BLaER1 treated with 17β-estradiol and CSF1 and Interleukin-3, amounts not matched to agents 10 nM and 100 nM (cell line): ENCODE measurements at regions not wholly inside any gene's neighbourhood (a gene's known extent, or its start where the extent isn't known, plus 50 kb on each side); places are given as distances from the start of the nearest gene placed in this dataset.
A peak's percentile ranks its signal among the peaks of the same experiment; 100 is the strongest.

ENCODE experiments used
- H3K27ac ChIP-seq, 11 experiments: shearing (Covaris generic); formaldehyde crosslinking; 2 replicates each; pipeline ENCODE4 v1.8.1; 2022
- H3K27me3 ChIP-seq, 11 experiments: shearing (Covaris generic); formaldehyde crosslinking; 2 replicates each; pipeline ENCODE4 v1.8.1; 2022
- H3K36me3 ChIP-seq, 11 experiments: shearing (Covaris generic); formaldehyde crosslinking; 2 replicates each; pipeline ENCODE4 v1.8.1; 2022
- H3K4me1 ChIP-seq, 10 experiments: shearing (Covaris generic); formaldehyde crosslinking; 2 replicates each; pipeline ENCODE4 v1.8.1; 2022
- H3K4me2 ChIP-seq, 11 experiments: shearing (Covaris generic); formaldehyde crosslinking; 2 replicates each; pipeline ENCODE4 v1.8.1; 2022
- H3K4me3 ChIP-seq, 10 experiments: shearing (Covaris generic); formaldehyde crosslinking; 2 replicates each; pipeline ENCODE4 v1.8.1; 2022
- H3K9ac ChIP-seq, 11 experiments: shearing (Covaris generic); formaldehyde crosslinking; 2 replicates each; pipeline ENCODE4 v1.8.1; 2022
- H3K9me3 ChIP-seq, 11 experiments: shearing (Covaris generic); formaldehyde crosslinking; replicated peaks in 1 of 11; 2 replicates each; pipeline ENCODE4 v1.8.1; 2022
- H4K20me1 ChIP-seq, 11 experiments: shearing (Covaris generic); formaldehyde crosslinking; 2 replicates each; pipeline ENCODE4 v1.8.1; 2022
- Cebpa-rat ChIP-seq, 11 experiments: shearing (Covaris generic); IDR thresholded peaks; 2 replicates each; pipeline ENCODE4 v1.8.1; 2022

GRCh38 chr10:33109384-33109783 lies 151.4 kb upstream of the ITGB1 start:
- TF ChIP-seq Cebpa-rat (IDR thresholded peaks at IDR 0.05), result no peak
- Histone ChIP-seq H3K27me3 (no peaks in the 10 kb centered on the region), H3K4me2 (peak overlapping the region; percentile 46 to 76 (median 70); a peak in 20 of 22 replicates), H3K9ac (peak overlapping the region in 2 of 11 experiments; percentile 32 to 49; a peak in 3 of 22 replicates), H3K4me1 (peaks cover 31 to 50% (median 41%) of the 10 kb centered on the region in 10 experiments), H3K9me3 (peaks cover 11 to 31% (median 19%) of the 10 kb centered on the region in 11 experiments), H3K4me3 (no peak overlapping the region; a peak in 1 of 20 replicates), H3K36me3 (peaks cover 0 to under 1% (median 0%) of the 10 kb centered on the region in 11 experiments; a peak in 1 of 22 replicates), H3K27ac (peak overlapping the region in 6 of 11 experiments; percentile 16 to 66 (median 57); a peak in 10 of 22 replicates), H4K20me1 (no peaks in the 10 kb centered on the region)

DNA sequence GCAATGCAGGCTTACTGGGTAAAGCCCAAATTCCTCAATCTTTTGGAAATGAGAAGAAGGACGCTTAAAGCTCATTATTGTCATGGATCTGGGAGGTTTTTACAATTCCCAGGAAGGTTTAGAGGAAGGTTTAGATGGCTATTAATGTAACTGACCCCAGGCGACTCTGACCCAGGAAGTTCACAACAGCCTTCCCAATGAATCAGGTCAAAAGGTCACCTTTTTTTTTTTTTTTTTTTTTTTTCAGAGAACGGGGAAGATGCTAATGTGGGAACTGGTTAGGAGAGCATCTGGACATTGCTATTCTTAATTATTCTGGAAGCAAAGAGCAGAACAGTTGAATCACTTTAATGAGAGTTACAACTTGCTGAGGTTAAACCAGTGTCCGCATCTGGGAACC lies 149.9 kb upstream of the ITGB1 start:
- Histone ChIP-seq H3K27me3 (no peaks in the 10 kb centered on the region), H3K9me3 (peaks cover 25 to 46% (median 33%) of the 10 kb centered on the region in 11 experiments), H3K4me3 (no peak overlapping the region), H3K27ac (no peak overlapping the region), H3K9ac (no peak overlapping the region), H3K4me2 (no peak overlapping the region), H3K36me3 (peaks cover 0 to 9% (median 0%) of the 10 kb centered on the region in 11 experiments; a peak in 1 of 22 replicates), H3K4me1 (peaks cover 22 to 37% (median 31%) of the 10 kb centered on the region in 10 experiments), H4K20me1 (no peaks in the 10 kb centered on the region)
- no peak for TF ChIP-seq Cebpa-rat (IDR thresholded peaks at IDR 0.05)

DNA sequence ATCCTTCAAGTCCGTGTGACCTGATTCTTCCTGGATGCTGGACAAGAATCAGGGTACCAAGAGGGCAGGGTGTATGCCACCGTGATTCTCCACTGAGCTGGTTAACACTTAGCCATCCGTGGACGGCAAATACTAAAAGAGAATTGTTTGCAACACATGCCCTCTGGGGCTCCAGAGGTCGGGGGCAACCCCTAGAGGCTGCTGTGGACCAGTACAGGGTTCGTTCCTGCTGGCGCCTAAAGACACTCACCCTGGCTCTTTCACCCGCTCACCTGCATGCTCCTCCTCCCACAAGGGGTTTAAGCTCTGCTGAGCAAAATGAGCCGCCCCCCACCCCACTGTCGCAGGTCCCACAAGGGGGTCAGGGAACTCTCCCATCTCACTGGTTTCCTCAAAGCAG lies 148.7 kb upstream of the ITGB1 start:
- peaks cover 22 to 33% (median 31%) of the 10 kb centered on the region in 10 experiments for H3K4me1 ChIP-seq
- H3K9me3 ChIP-seq, result peaks cover 33 to 56% (median 43%) of the 10 kb centered on the region in 11 experiments
- H3K4me2 ChIP-seq, result no peak overlapping the region
- no peaks in the 10 kb centered on the region for H3K27me3 ChIP-seq
- no peak overlapping the region for H3K4me3 ChIP-seq
- no peak overlapping the region for H3K27ac ChIP-seq
- H3K9ac ChIP-seq, result no peak overlapping the region
- no peaks in the 10 kb centered on the region for H4K20me1 ChIP-seq
- TF ChIP-seq Cebpa-rat (IDR thresholded peaks at IDR 0.05), result no peak
- peaks cover 0 to 9% (median 0%) of the 10 kb centered on the region in 11 experiments; a peak in 1 of 22 replicates for H3K36me3 ChIP-seq

DNA sequence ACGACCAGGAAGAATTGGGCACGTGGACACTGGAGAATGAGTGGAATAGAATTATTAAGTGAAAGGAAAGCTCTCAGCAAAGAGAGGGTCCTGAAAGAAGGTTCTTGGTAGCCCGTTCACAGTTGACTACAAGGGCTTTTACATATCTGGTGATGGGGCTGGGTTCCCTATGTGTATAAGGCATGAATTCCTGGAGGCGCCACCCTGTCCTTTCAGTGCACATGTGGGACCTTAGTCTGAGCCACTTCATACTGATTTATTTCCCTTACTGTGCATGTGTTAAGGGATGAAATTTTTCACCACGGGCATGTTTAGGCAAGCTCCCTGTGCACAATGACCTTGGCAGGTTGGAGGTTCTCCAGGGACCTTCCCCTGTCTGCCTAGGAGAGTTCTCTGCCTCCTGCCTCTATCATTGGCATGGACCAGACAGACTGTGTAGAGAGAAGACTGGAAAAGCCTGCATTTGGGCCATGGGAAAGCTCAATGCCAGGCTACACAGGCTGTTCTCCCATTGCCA lies 145.9 kb upstream of the ITGB1 start:
- peaks cover 32 to 60% (median 37%) of the 10 kb centered on the region in 11 experiments for H3K9me3 ChIP-seq
- no peak overlapping the region for H3K27ac ChIP-seq
- H3K4me3 ChIP-seq, result no peak overlapping the region
- peaks cover 7 to 24% (median 11%) of the 10 kb centered on the region in 10 experiments for H3K4me1 ChIP-seq
- H4K20me1 ChIP-seq, result no peaks in the 10 kb centered on the region
- H3K4me2 ChIP-seq, result no peak overlapping the region
- TF ChIP-seq Cebpa-rat (IDR thresholded peaks at IDR 0.05), result no peak
- H3K36me3 ChIP-seq, result peaks cover 0 to 9% (median 0%) of the 10 kb centered on the region in 11 experiments; a peak in 1 of 22 replicates
- no peaks in the 10 kb centered on the region for H3K27me3 ChIP-seq
- H3K9ac ChIP-seq, result no peak overlapping the region

- no peak overlapping the region for H3K27ac ChIP-seq
- H3K4me3 ChIP-seq, result no peak overlapping the region
Measured at GRCh38 chr10:33102071-33102470, 144.0 kb upstream of the ITGB1 start.

GRCh38 chr10:33101392-33101787 lies 143.4 kb upstream of the ITGB1 start:
- no peak overlapping the region for H3K27ac ChIP-seq
- H3K9me3 ChIP-seq, result peaks cover 30 to 66% (median 55%) of the 10 kb centered on the region in 11 experiments
- H4K20me1 ChIP-seq, result no peaks in the 10 kb centered on the region
- H3K9ac ChIP-seq, result no peak overlapping the region
- peak overlapping the region in 1 of 11 experiments; percentile 69; a peak in 1 of 22 replicates for H3K4me2 ChIP-seq
- no peak for TF ChIP-seq Cebpa-rat (IDR thresholded peaks at IDR 0.05)
- peaks cover 9 to 30% (median 13%) of the 10 kb centered on the region in 10 experiments for H3K4me1 ChIP-seq
- no peak overlapping the region for H3K4me3 ChIP-seq
- H3K36me3 ChIP-seq, result peaks cover 0 to 9% (median 0%) of the 10 kb centered on the region in 11 experiments; a peak in 1 of 22 replicates
- H3K27me3 ChIP-seq, result no peaks in the 10 kb centered on the region

More at GRCh38 chr10:33102071-33102470, 144.0 kb upstream of the ITGB1 start:
- Histone ChIP-seq H3K9me3 (peaks cover 36 to 66% (median 52%) of the 10 kb centered on the region in 11 experiments), H3K36me3 (peaks cover 0 to 9% (median 0%) of the 10 kb centered on the region in 11 experiments; a peak in 1 of 22 replicates), H3K4me1 (peaks cover 7 to 28% (median 11%) of the 10 kb centered on the region in 10 experiments), H3K9ac (no peak overlapping the region), H4K20me1 (no peaks in the 10 kb centered on the region), H3K4me2 (no peak overlapping the region), H3K27me3 (no peaks in the 10 kb centered on the region)
- TF ChIP-seq Cebpa-rat (IDR thresholded peaks at IDR 0.05), result no peak

- Histone ChIP-seq H3K4me1 (peaks cover 14 to 35% (median 19%) of the 10 kb centered on the region in 10 experiments), H3K36me3 (peaks cover 0 to 9% (median 0%) of the 10 kb centered on the region in 11 experiments; a peak in 1 of 22 replicates), H3K9me3 (peaks cover 25 to 65% (median 56%) of the 10 kb centered on the region in 11 experiments), H3K27ac (no peak overlapping the region), H3K4me3 (no peak overlapping the region), H3K4me2 (peak overlapping the region in 2 of 11 experiments; percentile 10 to 69; a peak in 4 of 22 replicates), H4K20me1 (no peaks in the 10 kb centered on the region), H3K9ac (no peak overlapping the region), H3K27me3 (no peaks in the 10 kb centered on the region)
- no peak for TF ChIP-seq Cebpa-rat (IDR thresholded peaks at IDR 0.05)
Measured at GRCh38 chr10:33100781-33101391, 142.9 kb upstream of the ITGB1 start.

- Histone ChIP-seq H3K4me1 (peaks cover 15 to 38% (median 21%) of the 10 kb centered on the region in 10 experiments), H3K9me3 (peaks cover 26 to 62% (median 56%) of the 10 kb centered on the region in 11 experiments), H3K9ac (no peak overlapping the region), H4K20me1 (no peaks in the 10 kb centered on the region), H3K36me3 (peaks cover 0 to 9% (median 0%) of the 10 kb centered on the region in 11 experiments; a peak in 3 of 22 replicates), H3K27ac (no peak overlapping the region), H3K4me2 (peak overlapping the region in 10 of 11 experiments; percentile 16 to 50 (median 40); a peak in 13 of 22 replicates), H3K4me3 (no peak overlapping the region), H3K27me3 (no peaks in the 10 kb centered on the region)
- no peak for TF ChIP-seq Cebpa-rat (IDR thresholded peaks at IDR 0.05)
Measured at GRCh38 chr10:33099748-33100147, 141.7 kb upstream of the ITGB1 start.
